HG02623 (cell line): ENCODE measurements at regions not wholly inside any gene's neighbourhood (a gene's known extent, or its start where the extent isn't known, plus 50 kb on each side); places are given as distances from the start of the nearest gene placed in this dataset.

Experiments used
- ATAC-seq: cut with Tn5 transposase; IDR thresholded peaks from one replicate; pipeline ENCODE4 v1.9.1; 2021; ENCODE audit warnings: moderate library complexity; ENCODE audit not compliant: unreplicated experiment

DNA sequence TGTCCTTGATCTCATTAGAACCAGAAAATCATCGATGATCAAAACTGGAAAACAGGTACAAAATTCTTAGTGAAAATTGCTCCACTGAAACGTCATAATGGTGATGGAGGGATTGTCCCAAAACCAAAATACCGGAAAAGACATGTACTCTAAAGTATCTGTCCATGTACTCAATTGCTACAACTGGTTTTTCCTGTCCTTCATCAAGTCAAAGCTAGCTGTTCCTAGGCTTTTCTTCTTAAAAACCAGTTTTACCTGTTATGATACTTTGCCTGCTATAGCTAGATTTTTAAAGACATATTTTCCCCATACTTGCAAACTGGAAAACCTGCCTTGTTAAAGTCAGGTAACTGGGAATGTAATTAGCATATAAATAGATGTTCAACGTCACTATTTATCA lies 50.5 kb upstream of the LRRC1 start:
- no peak for ATAC-seq

GRCh38 chr6:53741034-53741823 lies 53.6 kb upstream of the LRRC1 start:
- no peak for ATAC-seq

- ATAC-seq = no peak
These were observed 57.1 kb upstream of the LRRC1 start for GRCh38 chr6:53737746-53738145.

GRCh38 chr6:53735896-53736295 lies 58.9 kb upstream of the LRRC1 start:
- ATAC-seq = peak; percentile 57

- peak; percentile 54 for ATAC-seq
These were observed 60.1 kb upstream of the LRRC1 start for GRCh38 chr6:53734473-53735299.

DNA sequence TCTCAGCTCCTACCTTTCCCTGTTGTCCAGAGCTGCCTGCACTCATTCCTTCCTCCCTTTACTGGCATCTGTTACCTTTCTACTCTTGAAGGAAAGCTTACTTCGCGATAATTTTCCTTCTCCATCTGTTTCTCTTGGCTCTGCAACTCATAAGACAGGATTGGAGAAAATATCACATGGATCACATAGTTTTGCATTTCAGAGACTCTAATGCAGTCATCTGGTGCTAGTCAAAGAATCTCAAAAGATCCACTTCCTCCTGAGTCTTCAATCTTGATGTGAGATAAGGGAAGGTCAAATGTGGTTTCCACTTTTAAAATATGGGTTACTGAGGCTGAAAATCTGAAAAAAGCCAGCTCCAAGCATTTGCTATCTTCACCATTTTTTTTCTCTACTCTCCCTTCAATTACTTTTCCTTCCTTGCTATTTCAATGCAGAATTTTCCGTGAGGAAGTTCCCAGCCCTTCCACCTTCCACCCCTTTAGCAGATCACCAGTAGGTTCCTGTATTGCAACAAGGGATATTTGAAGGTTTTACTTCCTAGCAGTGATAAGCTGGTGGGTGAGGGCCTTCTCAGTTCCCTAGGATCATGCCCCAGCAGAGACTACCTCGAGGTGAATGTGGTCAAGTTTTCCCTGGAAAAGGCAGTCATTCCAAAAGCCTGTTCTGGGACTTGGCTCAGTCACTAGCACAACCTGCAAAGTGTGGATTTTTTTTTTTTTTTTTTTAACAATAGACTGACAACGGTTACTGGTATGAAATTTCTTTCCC lies 62.8 kb upstream of the LRRC1 start:
- no peak for ATAC-seq

DNA sequence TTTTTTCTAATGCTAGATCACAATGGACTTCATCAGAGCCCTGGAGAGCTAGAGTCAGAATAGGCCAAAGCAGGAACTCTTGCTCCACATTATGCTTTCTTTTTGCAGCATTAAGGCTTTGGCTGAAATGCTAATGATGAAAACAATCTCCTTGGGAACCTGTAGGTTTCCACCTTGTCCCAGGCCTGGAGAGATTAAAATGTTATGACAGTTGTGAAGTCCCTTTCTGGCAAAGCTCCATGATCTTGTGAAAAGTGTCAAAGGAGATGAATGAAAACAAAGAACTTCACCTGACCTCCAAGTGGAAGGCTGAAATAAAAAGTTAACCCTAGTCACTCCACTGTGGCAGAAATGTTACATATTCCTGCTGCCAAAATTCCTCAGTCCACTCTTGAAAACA lies 64.0 kb upstream of the LRRC1 start:
- no peak for ATAC-seq

DNA sequence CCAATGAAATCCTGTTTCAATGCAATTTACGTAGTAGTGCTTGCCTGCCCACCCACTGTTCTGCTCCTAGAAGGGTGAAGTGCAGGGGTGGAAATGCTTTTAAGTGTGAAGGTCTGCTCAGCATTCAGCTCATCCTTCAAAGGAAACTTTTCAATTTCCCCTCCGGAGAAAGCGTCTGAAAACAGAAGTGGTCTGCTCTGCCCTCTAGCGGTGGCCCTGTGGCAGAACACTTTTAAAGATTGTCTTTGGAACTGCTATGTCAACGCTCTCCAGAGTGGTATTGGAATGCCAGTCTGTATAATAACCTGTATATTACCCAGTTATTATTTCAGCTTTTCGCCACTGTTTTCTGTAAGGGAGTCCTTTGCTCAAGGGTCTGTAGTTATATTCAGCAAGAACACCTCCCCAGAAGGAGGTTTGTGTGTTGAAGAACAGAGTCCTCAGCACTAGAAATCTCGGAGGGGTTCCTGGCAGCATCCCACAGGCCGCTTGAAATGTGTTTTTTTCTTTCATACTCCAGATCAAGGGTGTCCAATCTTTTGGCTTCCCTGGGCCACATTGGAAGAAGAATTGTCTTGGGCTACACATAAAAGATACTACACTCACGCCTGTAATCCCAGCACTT lies 63.1 kb upstream of the KLHL31 start:
- ATAC-seq = peak; percentile 59

GRCh38 chr6:53727748-53728147 lies 62.2 kb upstream of the KLHL31 start:
- no peak for ATAC-seq

GRCh38 chr6:53725791-53726575 lies 60.4 kb upstream of the KLHL31 start:
- ATAC-seq = peak; percentile 76

DNA sequence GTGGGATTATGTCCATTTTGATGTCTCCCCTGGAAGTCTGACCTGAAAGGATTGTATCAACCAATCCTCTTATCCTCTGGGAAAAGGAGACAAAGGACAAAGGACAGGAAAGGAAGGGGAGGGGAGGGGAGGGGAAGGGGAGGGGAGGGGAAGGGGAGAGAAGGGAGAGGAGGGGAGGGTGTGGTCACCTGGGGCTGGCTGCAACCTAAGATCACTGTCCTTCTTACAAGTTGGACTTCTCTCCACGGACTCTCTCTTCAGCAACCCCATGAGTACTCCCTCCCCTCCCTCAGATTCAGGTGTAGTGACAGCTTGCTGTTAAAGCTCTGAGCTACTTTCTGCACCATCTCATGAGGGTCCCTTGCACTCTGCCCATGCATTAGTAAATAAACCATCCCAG lies 58.9 kb upstream of the KLHL31 start:
- ATAC-seq = no peak

DNA sequence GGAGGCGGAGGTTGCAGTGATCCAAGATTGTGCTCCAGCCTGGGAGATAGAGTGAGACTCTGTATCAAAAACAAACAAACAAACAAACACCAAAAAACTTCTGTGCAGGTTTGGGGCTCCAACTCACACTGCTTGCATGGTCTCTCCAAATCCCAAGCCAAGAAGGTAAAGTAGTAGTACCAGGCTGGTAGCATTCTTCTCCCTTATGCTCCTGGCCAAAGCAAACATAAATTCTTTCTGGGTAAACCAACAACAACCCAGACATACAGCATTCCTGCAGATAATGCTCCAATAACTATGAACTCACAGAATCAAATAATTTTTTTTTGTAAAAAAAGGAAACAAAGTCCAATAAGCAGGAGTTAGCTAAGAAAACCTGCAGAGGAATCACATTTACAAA lies 57.8 kb upstream of the KLHL31 start:
- ATAC-seq = no peak

- no peak for ATAC-seq
These were observed 56.2 kb upstream of the KLHL31 start for GRCh38 chr6:53721766-53722165.

DNA sequence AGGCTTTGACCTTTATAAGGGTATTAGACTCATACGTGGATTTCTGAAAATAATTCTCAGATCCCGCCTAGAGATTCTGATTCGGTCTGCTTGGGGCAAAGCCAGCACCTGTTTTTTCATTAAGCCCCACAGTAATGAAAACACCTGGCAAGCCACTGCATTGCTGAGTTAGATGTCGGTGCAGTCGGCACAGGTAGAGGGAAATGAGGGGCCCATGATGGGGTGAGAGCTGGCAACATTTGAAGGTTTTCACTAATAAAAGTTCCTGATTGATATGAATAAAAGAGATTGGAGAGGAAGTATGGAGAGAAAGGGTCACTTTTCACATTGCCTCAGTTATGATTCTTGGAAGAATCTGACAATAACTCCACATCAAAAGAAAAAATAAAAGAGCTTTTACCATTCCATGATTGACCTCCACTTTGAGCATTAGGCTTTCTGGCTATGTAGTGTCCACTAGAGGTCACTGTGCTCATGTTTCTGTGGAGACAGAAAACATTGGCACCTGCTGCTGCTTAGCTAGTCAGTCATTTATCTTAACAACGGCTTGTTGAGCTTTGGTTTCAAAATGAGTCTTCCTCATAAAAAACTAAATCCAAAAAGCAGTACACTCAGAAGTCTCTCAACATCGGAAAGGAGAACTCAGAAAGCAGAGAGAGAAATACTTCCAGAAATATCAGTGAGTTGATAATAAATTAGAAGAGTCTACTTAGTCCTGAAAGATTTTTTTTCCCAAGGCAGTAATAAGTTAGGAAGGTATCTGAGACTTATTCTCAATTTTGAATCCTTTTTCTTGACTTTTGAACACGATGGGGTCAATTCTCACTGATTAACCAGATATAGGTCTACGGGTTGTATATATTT lies 53.3 kb upstream of the KLHL31 start:
- peak; percentile 88 for ATAC-seq

GRCh38 chr6:53717566-53717965 lies 52.0 kb upstream of the KLHL31 start:
- ATAC-seq = no peak

DNA sequence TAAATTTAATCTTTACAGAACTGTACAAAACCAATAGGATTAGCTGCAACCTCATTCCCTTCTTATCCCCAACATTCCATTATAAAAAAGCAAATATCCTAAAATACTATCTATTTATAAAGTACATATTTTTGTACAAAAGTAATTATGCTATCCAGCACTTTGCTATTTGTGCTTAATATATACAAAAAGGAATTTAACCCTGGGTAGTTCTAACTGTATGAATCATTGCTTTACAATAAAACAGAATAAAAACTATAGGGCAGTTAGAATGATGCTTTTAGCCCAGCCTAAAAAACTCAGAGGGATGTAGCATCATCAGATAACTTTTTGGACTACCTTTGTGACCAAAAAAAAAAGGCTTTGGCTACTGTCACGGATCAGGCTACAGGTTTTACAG lies 49.9 kb upstream of the KLHL31 start:
- ATAC-seq = no peak
